Erythroblast (primary cell): ENCODE measurements at regions not wholly inside any gene's neighbourhood (a gene's known extent, or its start where the extent isn't known, plus 50 kb on each side); places are given as distances from the start of the nearest gene placed in this dataset.

Source experiments
- GATA1 ChIP-seq: IDR thresholded peaks from 2 replicates; pipeline ENCODE4 v1.6.1; 2011; ENCODE audit warnings: low read depth, mild to moderate bottlenecking, control low read depth, low read length, moderate library complexity
- POLR2A ChIP-seq: IDR thresholded peaks from 2 replicates; pipeline ENCODE4 v1.6.1; 2011; ENCODE audit warnings: mild to moderate bottlenecking, low read length

DNA sequence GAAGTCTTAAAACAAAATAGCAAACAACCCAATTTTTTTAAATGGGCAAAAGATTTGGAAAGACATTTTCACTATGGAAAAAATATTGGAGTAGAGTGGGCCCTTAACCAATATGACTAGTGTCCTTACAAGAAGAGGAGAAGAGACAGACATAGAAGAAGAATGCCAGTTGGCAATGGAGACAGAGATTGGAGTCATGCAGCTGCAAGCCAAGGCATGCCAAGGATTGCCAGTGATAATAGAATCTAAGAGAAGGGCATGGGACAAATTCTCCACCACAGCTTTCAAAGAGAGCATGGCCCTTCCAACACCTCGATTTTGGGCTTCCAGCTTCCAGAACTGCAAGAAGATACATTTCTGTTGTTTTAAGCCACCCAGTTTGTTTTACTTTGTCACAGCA lies 92.7 kb downstream of the RGS2 start:
- no peak for TF ChIP-seq POLR2A
- no peak for TF ChIP-seq GATA1
